ENCODE measurements at regions not wholly inside any gene's neighbourhood (a gene's known extent, or its start where the extent isn't known, plus 50 kb on each side); places are given as distances from the start of the nearest gene placed in this dataset.
"Not testable (repeated sequence)": the region's sequence is repeated elsewhere in the genome, so short reads cannot be mapped to it uniquely, and the experiment has no call there.

GRCh38 chr4:12105519-12105918 lies 676.8 kb upstream of the HS3ST1 start:
- H3K27ac ChIP-seq: no peak overlapping the region
- no peak for DNase-seq (ENCODE audit: low spot score in 2 of 2)
- 89% methylated on average over 5 of the region's 5 CpGs for WGBS
- H3K9me3 ChIP-seq: no peaks in the 10 kb centered on the region
- no peaks in the 10 kb centered on the region for H3K36me3 ChIP-seq
- TF ChIP-seq POLR2AphosphoS5 (IDR thresholded peaks at IDR 0.05): no peak
- no peak for TF ChIP-seq CTCF (IDR thresholded peaks at IDR 0.05)
- no peak for TF ChIP-seq POLR2A (IDR thresholded peaks at IDR 0.05)
- no peak for TF ChIP-seq EP300 (IDR thresholded peaks at IDR 0.05)
- no peaks in the 10 kb centered on the region for H3K27me3 ChIP-seq
- no peaks in the 10 kb centered on the region for H3K4me1 ChIP-seq
- no peak overlapping the region for H3K4me3 ChIP-seq

GRCh38 chr4:12089920-12090319 lies 661.2 kb upstream of the HS3ST1 start:
- DNase-seq (ENCODE audit: low spot score in 2 of 2); H3K27ac ChIP-seq; H3K4me1 ChIP-seq; H3K4me3 ChIP-seq; H3K36me3 ChIP-seq; H3K27me3 ChIP-seq; H3K9me3 ChIP-seq: not testable (repeated sequence)
- 89% methylated on average over 16 of the region's 21 CpGs for WGBS

- H3K36me3 ChIP-seq: no peaks in the 10 kb centered on the region
- H3K4me1 ChIP-seq: no peaks in the 10 kb centered on the region
- H3K4me3 ChIP-seq: no peak overlapping the region
- no peak overlapping the region for H3K27ac ChIP-seq
- WGBS: 41% methylated on average over 5 of the region's 5 CpGs
- H3K9me3 ChIP-seq: peaks cover 3% of the 10 kb centered on the region
- no peaks in the 10 kb centered on the region for H3K27me3 ChIP-seq
- no peak for TF ChIP-seq CTCF (IDR thresholded peaks at IDR 0.05)
- TF ChIP-seq POLR2A (IDR thresholded peaks at IDR 0.05): no peak
- DNase-seq (ENCODE audit: low spot score in 2 of 2): no peak
Observed at GRCh38 chr4:12084690-12085089, 656.0 kb upstream of the HS3ST1 start.

- TF ChIP-seq EP300 (IDR thresholded peaks at IDR 0.05): no peak
- TF ChIP-seq CTCF (IDR thresholded peaks at IDR 0.05): no peak
- no peak for TF ChIP-seq POLR2AphosphoS5 (IDR thresholded peaks at IDR 0.05)
- TF ChIP-seq POLR2A (IDR thresholded peaks at IDR 0.05): no peak
- Histone ChIP-seq H3K27me3 (no peaks in the 10 kb centered on the region), H3K27ac (no peak overlapping the region), H3K9me3 (no peaks in the 10 kb centered on the region), H3K4me3 (no peak overlapping the region), H3K36me3 (no peaks in the 10 kb centered on the region), H3K4me1 (no peaks in the 10 kb centered on the region)
- no peak for DNase-seq (ENCODE audit: low spot score in 2 of 2)
- WGBS: 66% methylated on average over 2 of the region's 2 CpGs
Observed at GRCh38 chr4:12071316-12071715, 642.6 kb upstream of the HS3ST1 start.

- no peak for DNase-seq (ENCODE audit: low spot score in 2 of 2)
- no peaks in the 10 kb centered on the region for H3K9me3 ChIP-seq
- 90% methylated on average over 2 of the region's 2 CpGs for WGBS
- H3K27me3 ChIP-seq: no peaks in the 10 kb centered on the region
- no peaks in the 10 kb centered on the region for H3K4me1 ChIP-seq
- H3K36me3 ChIP-seq: no peaks in the 10 kb centered on the region
- no peak overlapping the region for H3K4me3 ChIP-seq
- TF ChIP-seq POLR2A (IDR thresholded peaks at IDR 0.05): no peak
- no peak for TF ChIP-seq EP300 (IDR thresholded peaks at IDR 0.05)
- no peak for TF ChIP-seq POLR2AphosphoS5 (IDR thresholded peaks at IDR 0.05)
- TF ChIP-seq CTCF (IDR thresholded peaks at IDR 0.05): no peak
- no peak overlapping the region for H3K27ac ChIP-seq
Observed at GRCh38 chr4:12053966-12054365, 625.3 kb upstream of the HS3ST1 start.

- no peak overlapping the region for H3K4me3 ChIP-seq
- H3K27ac ChIP-seq: no peak overlapping the region
- H3K27me3 ChIP-seq: no peaks in the 10 kb centered on the region
- DNase-seq (ENCODE audit: low spot score in 2 of 2): no peak
- no peaks in the 10 kb centered on the region for H3K4me1 ChIP-seq
- TF ChIP-seq POLR2A (IDR thresholded peaks at IDR 0.05): no peak
- H3K36me3 ChIP-seq: no peaks in the 10 kb centered on the region
- H3K9me3 ChIP-seq: no peaks in the 10 kb centered on the region
Observed at GRCh38 chr4:12053556-12053955, 624.9 kb upstream of the HS3ST1 start.
